IMR-90 (cell line): ENCODE measurements at regions not wholly inside any gene's neighbourhood (a gene's known extent, or its start where the extent isn't known, plus 50 kb on each side); places are given as distances from the start of the nearest gene placed in this dataset.

Source experiments
- ATAC-seq: fragments of 200-7000 bp; cut with Tn5 transposase; 2 replicates; pipeline ENCODE4 v1.9.1; 2020; ENCODE audit warnings: low read depth, mild to moderate bottlenecking, moderate library complexity
- BruUV-seq: library from RNA; stranded (reverse); fragments of 400-500 nt; replicated peaks from 2 replicates; lab custom pipeline; 2021; lab: Mats Ljungman, UMichigan
- CTCF ChIA-PET: fragments of 300-600 bp; formaldehyde crosslinking; extraction: SDS; loops from one replicate; lab custom pipeline; 2021; ENCODE audit warnings: antibody characterized with exemption; lab: Yijun Ruan, JAX
- POLR2A ChIA-PET: fragments of 300-600 bp; sonication (Branson Sonifier 250); formaldehyde crosslinking; loops from one replicate; lab custom pipeline; 2022; ENCODE audit warnings: antibody characterized with exemption; ENCODE audit not compliant: unreplicated experiment; lab: Charles Lee
- DNase-seq: peaks from one replicate; pipeline ENCODE4 v3.0.0; 2013
- H2AFZ ChIP-seq: replicated peaks from 2 replicates; pipeline ENCODE3; 2013; ENCODE audit warnings: low read length, mild to moderate bottlenecking; ENCODE audit not compliant: poor library complexity
- H2AK5ac ChIP-seq: 2 replicates; pipeline ENCODE4 v1.6.1; 2013; ENCODE audit warnings: low read depth, low read length, inconsistent platforms
- H2AK9ac ChIP-seq: replicated peaks from 2 replicates; pipeline ENCODE3; 2013; ENCODE audit warnings: mild to moderate bottlenecking, low read depth, low read length, moderate library complexity; ENCODE audit not compliant: poor library complexity
- H2BK120ac ChIP-seq: 2 replicates; pipeline ENCODE4 v1.6.1; 2013; ENCODE audit warnings: low read depth, low read length, inconsistent platforms
- H2BK15ac ChIP-seq: 3 replicates; pipeline ENCODE4 v1.6.1; 2013; ENCODE audit warnings: low read depth, low read length, inconsistent platforms
- H2BK20ac ChIP-seq: 2 replicates; pipeline ENCODE4 v1.6.1; 2013; ENCODE audit warnings: low read depth, mild to moderate bottlenecking, inconsistent platforms, low read length, moderate library complexity
- H2BK5ac ChIP-seq: 2 replicates; pipeline ENCODE4 v1.6.1; 2013; ENCODE audit warnings: mild to moderate bottlenecking, low read depth, low read length, inconsistent platforms; ENCODE audit not compliant: poor library complexity, severe bottlenecking
- H3K14ac ChIP-seq: replicated peaks from 2 replicates; pipeline ENCODE4 v1.6.1; 2013; ENCODE audit warnings: low read depth, low read length, inconsistent platforms
- H3K18ac ChIP-seq: 2 replicates; pipeline ENCODE4 v1.6.1; 2013; ENCODE audit warnings: low read depth, low read length, control low read depth
- H3K23ac ChIP-seq: 2 replicates; pipeline ENCODE4 v1.6.1; 2013; ENCODE audit warnings: low read depth, low read length, inconsistent platforms
- H3K27ac ChIP-seq: 2 replicates; pipeline ENCODE4 v1.5.1; 2013; ENCODE audit warnings: mild to moderate bottlenecking, control low read depth, low read length; ENCODE audit not compliant: insufficient read depth
- H3K27me3 ChIP-seq: 2 replicates; pipeline ENCODE4 v1.6.1; 2013; ENCODE audit warnings: low read length; ENCODE audit not compliant: control insufficient read depth, insufficient read depth
- H3K36me3 ChIP-seq: 2 replicates; pipeline ENCODE4 v1.6.1; 2013; ENCODE audit warnings: low read length, mixed read lengths; ENCODE audit not compliant: control insufficient read depth, insufficient read depth
- H3K4ac ChIP-seq: 2 replicates; pipeline ENCODE4 v1.6.1; 2013; ENCODE audit warnings: low read depth, low read length, inconsistent platforms
- H3K4me1 ChIP-seq: 2 replicates; pipeline ENCODE4 v1.6.1; 2013; ENCODE audit warnings: low read length, mixed read lengths; ENCODE audit not compliant: control insufficient read depth, insufficient read depth
- H3K4me2 ChIP-seq: 2 replicates; pipeline ENCODE4 v1.6.1; 2013; ENCODE audit warnings: low read depth, mild to moderate bottlenecking, control low read depth, low read length, moderate library complexity
- H3K4me3 ChIP-seq: 2 replicates; pipeline ENCODE4 v1.5.1; 2013; ENCODE audit warnings: low read depth, mild to moderate bottlenecking, control low read depth, low read length, moderate library complexity; ENCODE audit not compliant: insufficient read depth
- H3K56ac ChIP-seq: 2 replicates; pipeline ENCODE4 v1.6.1; 2013; ENCODE audit warnings: low read length, inconsistent platforms; ENCODE audit not compliant: insufficient read depth; ENCODE audit errors: extremely low read depth
- H3K79me1 ChIP-seq, 2 experiments: 2 replicates each; pipeline ENCODE4 v1.6.1; 2013; ENCODE audit warnings: low read length in 2 of 2, inconsistent platforms in 1 of 2, low read depth in 1 of 2
- H3K9ac ChIP-seq: 2 replicates; pipeline ENCODE4 v1.6.1; 2013; ENCODE audit warnings: low read depth, low read length, control low read depth
- H3K9me1 ChIP-seq: 2 replicates; pipeline ENCODE4 v1.6.1; 2013; ENCODE audit warnings: low read length, inconsistent platforms; ENCODE audit not compliant: insufficient read depth
- H3K9me3 ChIP-seq: 2 replicates; pipeline ENCODE4 v1.6.1; 2013; ENCODE audit warnings: low read length; ENCODE audit not compliant: control insufficient read depth, insufficient read depth
- H4K20me1 ChIP-seq: 2 replicates; pipeline ENCODE4 v1.6.1; 2013; ENCODE audit warnings: low read length, inconsistent platforms; ENCODE audit not compliant: insufficient read depth
- H4K5ac ChIP-seq: 2 replicates; pipeline ENCODE4 v1.6.1; 2013; ENCODE audit warnings: mild to moderate bottlenecking, low read depth, low read length, control low read depth
- H4K8ac ChIP-seq, 2 experiments: 2 replicates each; pipeline ENCODE4 v1.6.1; 2013; ENCODE audit warnings: low read depth in 2 of 2, low read length in 2 of 2, control low read depth in 1 of 2, inconsistent platforms in 1 of 2
- H4K91ac ChIP-seq: 2 replicates; pipeline ENCODE4 v1.6.1; 2013; ENCODE audit warnings: low read depth, low read length, inconsistent platforms; ENCODE audit not compliant: insufficient read depth
- CEBPB ChIP-seq: IDR thresholded peaks from 2 replicates; pipeline ENCODE4 v1.6.1; 2012; ENCODE audit warnings: low read depth, low read length, improper control_type of control experiment
- CTCF ChIP-seq: conservative IDR thresholded peaks from 2 replicates; pipeline ENCODE4 v1.5.1; 2012; ENCODE audit warnings: mild to moderate bottlenecking, low read depth, low read length, improper control_type of control experiment
- FOS ChIP-seq: fragments of 150-350 bp; IDR thresholded peaks from 2 replicates; pipeline ENCODE4 v1.6.1; 2016; ENCODE audit warnings: low read depth, low read length
- MAZ ChIP-seq: IDR thresholded peaks from 2 replicates; pipeline ENCODE4 v1.6.1; 2012; ENCODE audit warnings: low read depth, mild to moderate bottlenecking, low read length, improper control_type of control experiment, moderate library complexity, borderline replicate concordance
- NFE2L2 ChIP-seq: fragments of 150-350 bp; IDR thresholded peaks from 2 replicates; pipeline ENCODE4 v1.6.1; 2016; ENCODE audit warnings: low read depth, mild to moderate bottlenecking, low read length
- POLR2A ChIP-seq: IDR thresholded peaks from 2 replicates; pipeline ENCODE4 v1.6.1; 2012; ENCODE audit warnings: mild to moderate bottlenecking, low read depth, low read length
- RFX5 ChIP-seq: IDR thresholded peaks from 2 replicates; pipeline ENCODE4 v1.8.0; 2012; ENCODE audit warnings: low read depth, mild to moderate bottlenecking, low read length, moderate library complexity
- SMC3 ChIP-seq: fragments of 150-350 bp; IDR thresholded peaks from 2 replicates; pipeline ENCODE4 v1.6.1; 2016; ENCODE audit warnings: low read depth, mild to moderate bottlenecking, antibody characterized with exemption, low read length, moderate library complexity
- WGBS, 2 experiments: methylation state at CpG; one replicate each; pipeline versions ENCODE4 v1.1.5 to v1.1.7; 2013; ENCODE audit warnings: missing lambda C conversion rate in 2 of 2; ENCODE audit not compliant: insufficient read length in 1 of 2; ENCODE audit errors: extremely low coverage in 2 of 2; 5-methylcytosine and 5-hydroxymethylcytosine counted together
- dilution Hi-C: fragments of 300-500 bp; cut with HindIII; formaldehyde crosslinking; loops from one replicate; pipeline ENCODE4 v1.14.3; 2018; ENCODE audit warnings: low sequenced_read_pairs; ENCODE audit not compliant: unreplicated experiment
- in situ Hi-C: fragments of 300-500 bp; cut with MboI; formaldehyde crosslinking; loops from 3 replicates; pipeline ENCODE4 v1.14.3; 2019; ENCODE audit warnings: low sequenced_read_pairs, inconsistent platforms, mixed read lengths
- intact Hi-C: fragments of 100-400 bp; cut with micrococcal nuclease; formaldehyde crosslinking; loops from 2 replicates; pipeline ENCODE4 v1.10.0; 2022

- no peak overlapping the region for H2BK120ac ChIP-seq
- no peaks in the 10 kb centered on the region for H3K36me3 ChIP-seq
Observed at GRCh38 chr13:99905224-99905623, 66.3 kb downstream of the ZIC5 start.

More at GRCh38 chr13:99905224-99905623, 66.3 kb downstream of the ZIC5 start:
- Histone ChIP-seq H3K9me3 (no peaks in the 10 kb centered on the region), H3K79me1 (no peaks in the 10 kb centered on the region), H3K27ac (no peak overlapping the region), H3K4me2 (no peak overlapping the region), H4K8ac (no peak overlapping the region), H4K91ac (no peak overlapping the region), H2BK15ac (no peak overlapping the region), H3K23ac (no peak overlapping the region), H3K4ac (no peak overlapping the region), H3K18ac (no peak overlapping the region), H2BK5ac (no peak overlapping the region), H3K4me1 (no peaks in the 10 kb centered on the region), H2AFZ (no peak overlapping the region), H3K56ac (no peak overlapping the region), H4K5ac (no peak overlapping the region), H3K9ac (no peak overlapping the region), H3K4me3 (no peak overlapping the region), H3K9me1 (no peaks in the 10 kb centered on the region), H2BK20ac (no peak overlapping the region), H3K14ac (no peak overlapping the region), H3K27me3 (peaks cover 12% of the 10 kb centered on the region), H2AK9ac (no peak overlapping the region), H4K20me1 (no peaks in the 10 kb centered on the region), H2AK5ac (no peak overlapping the region)
- POLR2A ChIA-PET = no interaction called here
- in situ Hi-C loops (no loop called here), intact Hi-C loops (no loop called here), dilution Hi-C loops (no loop called here)
- CTCF ChIA-PET = no interaction called here
- no peak for DNase-seq
- no TSS peak for BruUV-seq
- no CpG with 5 or more reads among the region's 5 CpGs for WGBS, 2 experiments
- TF ChIP-seq NFE2L2 = no peak
- TF ChIP-seq MAZ = no peak
- no peak for TF ChIP-seq FOS
- no peak for TF ChIP-seq SMC3
- no peak for TF ChIP-seq POLR2A
- no peak for TF ChIP-seq RFX5
- TF ChIP-seq CEBPB = no peak
- no peak for TF ChIP-seq CTCF
- no peak for ATAC-seq
